HUDEP-2 (cell line): ENCODE measurements at regions not wholly inside any gene's neighbourhood (a gene's known extent, or its start where the extent isn't known, plus 50 kb on each side); places are given as distances from the start of the nearest gene placed in this dataset.

Experiments used
- DNase-seq, 76 experiments: peaks; one replicate each; lab custom pipeline; 2025; ENCODE audit not compliant: unreplicated experiment in 76 of 76; lab: John Stamatoyannopoulos, UW

DNA sequence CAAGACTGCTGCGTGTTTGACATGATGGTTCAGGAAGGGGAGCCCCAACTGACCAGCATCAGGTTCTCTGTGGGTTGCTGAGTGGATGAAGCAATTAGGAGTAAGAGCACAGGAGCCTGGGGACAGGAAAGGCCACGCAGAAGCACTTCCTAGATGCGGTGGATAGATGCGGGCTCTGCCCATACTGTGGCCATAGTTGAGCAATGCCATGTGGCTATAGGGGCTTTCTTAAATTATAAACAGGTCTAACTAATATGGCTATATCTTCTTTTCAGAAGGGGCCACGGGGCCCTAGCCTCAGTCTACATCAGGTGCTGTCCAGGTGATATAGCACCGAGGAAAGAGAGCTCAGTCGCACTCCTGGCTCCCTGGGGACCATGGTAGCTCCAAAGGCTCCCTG is 198.6 kb downstream of the GADD45G start:
- DNase-seq, result no peak

GRCh38 chr9:89804766-89805531 is 200.1 kb downstream of the GADD45G start:
- no peak for DNase-seq

DNA sequence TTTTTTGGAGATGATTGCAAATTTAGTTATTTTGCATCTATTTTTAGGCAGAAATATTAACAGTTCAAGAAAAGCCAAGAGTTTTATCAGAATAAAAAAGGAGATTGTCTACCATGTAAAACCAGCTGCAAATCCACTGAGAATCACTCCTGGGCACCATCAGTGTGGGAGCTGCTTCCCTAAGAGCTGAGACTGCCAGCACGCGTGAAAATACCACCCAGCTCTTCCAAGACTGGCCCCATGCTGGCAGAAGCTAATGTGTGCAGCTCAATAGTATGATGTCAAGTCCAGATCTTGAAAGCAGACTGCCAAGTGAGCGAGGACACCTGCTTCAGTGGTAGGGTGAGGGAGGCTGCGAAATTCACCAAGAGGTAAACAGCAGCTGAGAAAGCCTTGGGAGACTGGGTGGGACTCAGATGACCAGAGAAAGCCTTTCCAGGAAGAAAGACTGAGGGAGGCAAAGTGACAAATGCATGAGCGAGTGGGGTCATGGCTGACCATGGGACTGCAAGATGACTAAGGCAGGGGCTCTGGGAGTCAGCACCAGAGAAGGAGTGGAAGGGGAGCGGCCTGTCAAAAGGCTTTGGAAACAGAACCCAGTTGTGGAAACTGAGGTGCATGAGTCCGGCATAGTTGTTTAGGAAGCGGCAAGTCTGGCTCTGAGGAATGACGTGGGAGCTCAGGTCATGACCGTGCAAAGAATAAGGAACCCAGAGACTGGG is 200.9 kb downstream of the GADD45G start:
- no peak for DNase-seq

- DNase-seq, result no peak
These were observed 201.7 kb downstream of the GADD45G start for GRCh38 chr9:89806371-89807100.

DNA sequence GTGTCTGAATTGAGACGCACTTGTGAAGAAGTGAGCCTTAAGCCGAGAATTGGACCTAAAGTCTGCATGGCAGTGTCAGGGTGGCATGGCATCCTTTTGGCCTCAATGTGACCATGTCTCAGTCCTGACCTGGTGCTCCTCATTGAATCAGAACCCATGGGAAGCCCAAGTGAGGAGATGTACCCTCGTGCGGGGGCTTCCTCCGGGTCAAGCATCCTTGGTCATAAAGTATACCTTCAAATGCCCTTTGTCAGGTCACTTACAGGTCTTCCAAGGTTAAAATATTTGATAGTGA is 202.2 kb downstream of the GADD45G start:
- no peak for DNase-seq

DNA sequence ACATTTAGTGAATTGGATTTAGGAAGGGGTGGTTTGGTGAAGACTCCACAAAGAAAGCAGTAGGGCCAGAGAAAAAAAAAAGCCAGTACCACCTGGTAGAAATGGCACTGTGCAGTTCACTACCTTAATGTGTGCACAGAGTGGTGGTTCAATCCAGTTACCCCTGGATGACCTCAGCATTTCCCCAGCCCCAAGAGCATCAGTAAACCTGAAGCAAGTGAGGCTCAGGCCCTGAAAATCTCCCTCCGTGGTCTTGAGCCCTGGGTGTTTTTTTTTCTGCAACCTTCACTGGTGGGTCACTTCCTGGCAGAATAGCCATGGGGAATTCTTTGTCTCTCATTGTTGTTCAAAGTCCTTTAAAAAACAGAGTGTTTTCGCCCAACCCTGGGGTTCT is 202.9 kb downstream of the GADD45G start:
- no peak for DNase-seq

DNA sequence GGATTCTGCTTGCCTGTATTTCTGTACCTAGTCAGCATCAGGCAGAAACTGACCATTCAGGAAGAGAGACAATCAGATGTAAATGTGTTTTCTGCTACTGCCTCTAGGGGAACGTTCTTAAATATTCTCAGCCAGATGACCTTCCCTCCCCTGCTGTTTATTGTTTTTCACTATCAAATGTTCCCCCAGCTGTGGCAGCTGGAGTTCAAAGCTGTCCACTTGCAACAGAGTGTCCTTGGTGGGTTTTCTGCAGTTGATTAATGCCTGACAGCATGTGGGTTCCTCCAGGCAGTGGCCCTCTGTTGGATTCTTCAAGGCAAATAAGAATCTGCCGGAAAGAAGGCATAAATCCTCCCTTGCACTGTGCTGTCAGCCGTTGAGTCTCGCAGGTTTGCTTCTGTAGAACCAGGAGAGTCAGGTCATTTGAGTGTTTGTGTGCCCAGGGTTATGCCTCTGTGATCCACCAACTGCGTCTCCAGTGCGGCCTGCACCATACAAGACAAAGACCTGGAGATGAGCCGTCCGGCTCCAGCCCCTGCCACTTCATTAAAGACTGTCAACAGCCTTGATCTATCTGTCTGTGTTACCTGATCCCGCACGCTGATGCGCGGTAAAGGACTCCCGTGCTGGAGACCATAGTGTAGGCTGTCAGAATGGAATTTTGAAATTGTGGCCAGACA is 203.4 kb downstream of the GADD45G start:
- no peak for DNase-seq

DNA sequence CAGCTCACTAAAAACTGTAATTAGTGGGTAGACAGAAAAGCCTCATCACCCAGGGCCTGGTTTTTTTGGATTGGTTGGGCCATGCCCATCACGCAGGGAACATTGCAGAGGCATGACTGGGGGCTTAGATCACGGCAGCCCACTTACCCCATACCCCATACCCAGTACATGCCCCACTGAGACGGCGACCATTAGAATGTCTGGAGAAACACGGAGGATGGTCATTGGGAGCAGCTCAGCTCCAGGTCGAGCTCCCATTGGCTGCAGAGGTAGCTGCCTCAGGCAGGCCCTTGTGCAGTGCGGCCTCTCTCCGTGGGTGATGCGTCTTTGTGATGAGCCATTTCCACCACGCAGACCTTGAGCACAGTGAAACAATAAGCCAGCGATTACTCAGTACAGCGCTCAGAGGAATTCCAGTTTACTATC is 204.0 kb downstream of the GADD45G start:
- DNase-seq, result no peak

- no peak for DNase-seq
These were observed 205.6 kb downstream of the GADD45G start for GRCh38 chr9:89810431-89810830.

- DNase-seq, result no peak
These were observed 206.5 kb downstream of the GADD45G start for GRCh38 chr9:89811356-89811755.

GRCh38 chr9:89811886-89812450 is 207.2 kb downstream of the GADD45G start:
- no peak for DNase-seq

GRCh38 chr9:89812556-89813181 is 207.9 kb downstream of the GADD45G start:
- no peak for DNase-seq

DNA sequence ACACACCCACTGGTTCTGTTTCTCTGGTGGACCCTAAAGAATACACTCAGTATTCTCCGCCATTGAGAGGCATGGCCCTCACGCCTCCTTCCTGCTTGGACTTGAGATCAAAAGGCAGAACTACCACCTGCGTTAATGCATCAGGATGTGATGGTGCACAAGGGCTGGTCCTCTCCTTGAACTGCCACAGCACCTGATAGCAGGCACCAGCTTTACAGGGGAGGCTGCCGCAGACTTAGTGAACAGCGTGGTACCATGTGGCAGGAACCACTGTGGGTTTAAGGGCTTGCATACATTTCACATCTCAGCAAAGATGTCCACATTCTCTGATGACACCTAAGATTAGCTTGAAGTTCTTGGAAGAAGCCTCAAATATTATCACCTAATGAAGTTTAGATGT is 208.7 kb downstream of the GADD45G start:
- DNase-seq, result no peak

- DNase-seq, result no peak
These were observed 209.7 kb downstream of the GADD45G start for GRCh38 chr9:89814340-89815040.

GRCh38 chr9:89815061-89815902 is 210.5 kb downstream of the GADD45G start:
- DNase-seq, result no peak

DNA sequence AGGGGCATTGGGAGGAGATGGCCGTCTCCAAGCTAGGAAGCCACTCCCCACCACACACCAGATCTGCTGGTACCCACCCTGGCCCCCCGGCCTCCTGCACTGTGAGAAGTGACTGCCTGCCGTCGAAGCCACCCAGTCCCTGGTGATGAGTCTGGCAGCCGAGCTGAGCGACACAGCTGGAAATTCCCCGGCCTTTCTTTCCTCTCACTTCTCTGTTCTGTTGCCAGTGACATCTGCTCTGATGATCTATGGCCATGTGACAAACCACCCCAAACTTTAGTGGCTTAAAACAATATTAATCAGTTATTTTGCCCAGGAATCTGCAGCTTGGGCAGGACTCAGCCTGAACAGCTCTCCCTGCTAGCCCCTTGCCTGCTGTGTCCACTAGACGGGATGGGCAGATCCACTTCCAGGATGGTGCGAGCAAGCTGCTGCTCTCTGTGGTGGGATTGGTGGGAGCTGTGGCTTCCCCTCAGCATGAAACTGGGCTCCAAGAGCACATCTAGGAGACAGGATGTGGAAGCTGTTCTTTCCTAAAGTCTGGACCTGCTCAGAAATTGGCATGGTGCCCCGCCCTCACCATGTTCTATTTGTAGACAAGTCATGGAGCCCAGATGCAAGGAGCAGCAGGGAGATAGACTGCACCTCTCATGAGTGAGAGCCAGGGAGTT is 211.2 kb downstream of the GADD45G start:
- DNase-seq, result no peak

DNA sequence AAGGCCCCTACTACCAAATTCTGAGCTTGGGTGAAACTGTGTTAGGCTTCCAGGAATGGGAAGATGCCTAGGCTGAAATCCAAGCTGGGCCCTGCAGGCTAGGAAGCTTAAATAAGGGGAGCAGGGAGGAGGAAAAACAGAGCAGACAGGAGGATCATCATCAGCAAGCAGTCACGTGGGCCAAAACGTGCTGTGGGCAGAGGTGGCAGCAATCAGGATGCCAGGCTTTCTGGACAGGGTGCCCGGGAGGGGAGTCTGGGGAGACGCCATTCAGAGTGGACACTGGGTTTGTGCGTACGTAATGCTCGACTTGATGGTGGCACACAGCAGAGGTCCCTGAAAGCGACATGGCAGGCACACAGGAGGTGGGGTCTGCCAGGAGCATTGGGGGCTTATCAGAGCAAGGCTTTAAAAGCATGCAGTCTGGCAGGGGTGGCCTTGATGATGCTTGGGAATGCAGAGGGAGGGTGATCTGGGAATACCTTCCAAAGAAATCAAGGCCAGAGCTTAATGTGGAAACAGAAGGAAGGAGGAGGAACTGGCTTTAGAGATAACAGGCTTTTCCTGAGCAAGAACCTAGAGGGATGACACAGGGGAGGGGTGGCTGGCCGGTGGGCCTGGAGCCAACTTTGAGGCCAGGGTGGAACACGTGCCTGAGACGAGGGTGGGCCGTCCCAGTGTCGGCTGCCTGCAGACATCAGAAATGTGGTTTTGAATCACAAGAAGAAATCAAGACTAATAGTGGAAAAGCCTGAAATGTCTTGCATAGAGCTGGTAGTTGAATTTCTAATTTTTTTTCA is 212.5 kb downstream of the GADD45G start:
- DNase-seq, result no peak

DNA sequence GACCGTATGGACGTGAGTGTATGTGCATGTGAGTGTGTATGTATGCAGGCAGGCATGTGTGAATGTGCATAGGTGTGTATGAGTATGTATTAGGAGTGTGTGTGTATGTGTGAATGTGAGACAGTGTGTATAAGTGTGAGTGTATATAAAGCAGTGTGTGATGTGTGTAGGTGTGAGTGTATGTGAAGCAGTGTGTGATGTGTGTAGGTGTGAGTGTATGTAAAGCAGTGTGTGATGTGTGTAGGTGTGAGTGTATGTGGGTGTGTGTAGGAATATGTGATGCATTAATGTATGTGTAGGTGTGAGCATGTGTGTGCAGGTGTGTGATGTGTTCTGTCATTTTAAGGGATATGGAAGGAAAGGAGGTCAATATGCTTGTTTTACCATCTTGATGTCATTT is 215.5 kb downstream of the GADD45G start:
- DNase-seq, result no peak
